Duodenal mucosa (tissue), 2 donors: ENCODE measurements at regions not wholly inside any gene's neighbourhood (a gene's known extent, or its start where the extent isn't known, plus 50 kb on each side); places are given as distances from the start of the nearest gene placed in this dataset.

Source experiments
- H3K27ac ChIP-seq: one replicate; pipeline ENCODE4 v1.7.0; 2013; ENCODE audit warnings: low read depth, low read length
- H3K27me3 ChIP-seq, 2 donors: one replicate each; pipeline ENCODE4 v1.7.0; 2013; ENCODE audit warnings: low read length in 2 of 2, control low read depth in 1 of 2; ENCODE audit not compliant: insufficient read depth in 2 of 2, control insufficient read depth in 1 of 2
- H3K36me3 ChIP-seq, 2 donors: one replicate each; pipeline ENCODE4 v1.7.0; 2013; ENCODE audit warnings: low read length in 2 of 2, control low read depth in 1 of 2; ENCODE audit not compliant: insufficient read depth in 2 of 2, control insufficient read depth in 1 of 2
- H3K4me1 ChIP-seq, 2 donors: one replicate each; pipeline ENCODE4 v1.7.0; 2013; ENCODE audit warnings: low read length in 2 of 2, control low read depth in 1 of 2; ENCODE audit not compliant: insufficient read depth in 2 of 2, control insufficient read depth in 1 of 2
- H3K4me3 ChIP-seq, 2 donors: one replicate each; pipeline ENCODE4 v1.7.0; 2013; ENCODE audit warnings: low read length in 2 of 2, low read depth in 1 of 2
- H3K9ac ChIP-seq, 2 donors: one replicate each; pipeline ENCODE4 v1.7.0; 2013; ENCODE audit warnings: low read length in 2 of 2, low read depth in 1 of 2
- H3K9me3 ChIP-seq, 2 donors: one replicate each; pipeline ENCODE4 v1.7.0; 2013; ENCODE audit warnings: low read length in 2 of 2, control low read depth in 1 of 2; ENCODE audit not compliant: control insufficient read depth in 1 of 2

GRCh38 chr2:219906114-219907010, 278.9 kb downstream of the SLC4A3 start:
- Histone ChIP-seq H3K9me3 (no peaks in the 10 kb centered on the region), H3K27me3 (no peaks in the 10 kb centered on the region), H3K27ac (no peak overlapping the region), H3K4me1 (no peaks in the 10 kb centered on the region), H3K9ac (no peak overlapping the region), H3K36me3 (no peaks in the 10 kb centered on the region), H3K4me3 (no peak overlapping the region)

GRCh38 chr2:219907011-219907365, 279.6 kb downstream of the SLC4A3 start:
- H3K27me3 ChIP-seq: no peaks in the 10 kb centered on the region
- H3K4me1 ChIP-seq: no peaks in the 10 kb centered on the region
- no peak overlapping the region for H3K4me3 ChIP-seq
- H3K36me3 ChIP-seq: no peaks in the 10 kb centered on the region
- H3K9ac ChIP-seq: no peak overlapping the region
- H3K27ac ChIP-seq: no peak overlapping the region
- no peaks in the 10 kb centered on the region for H3K9me3 ChIP-seq

GRCh38 chr2:219908538-219908937, 281.1 kb downstream of the SLC4A3 start:
- H3K4me1 ChIP-seq: no peaks in the 10 kb centered on the region
- H3K27ac ChIP-seq: no peak overlapping the region
- no peak overlapping the region for H3K9ac ChIP-seq
- no peak overlapping the region for H3K4me3 ChIP-seq
- H3K36me3 ChIP-seq: no peaks in the 10 kb centered on the region
- no peaks in the 10 kb centered on the region for H3K9me3 ChIP-seq
- H3K27me3 ChIP-seq: no peaks in the 10 kb centered on the region

- Histone ChIP-seq H3K36me3 (no peaks in the 10 kb centered on the region), H3K27me3 (no peaks in the 10 kb centered on the region), H3K4me1 (no peaks in the 10 kb centered on the region), H3K9ac (no peak overlapping the region), H3K27ac (no peak overlapping the region), H3K4me3 (no peak overlapping the region), H3K9me3 (no peaks in the 10 kb centered on the region)
Measured at GRCh38 chr2:219911541-219911940, 284.1 kb downstream of the SLC4A3 start.

GRCh38 chr2:219912491-219912921, 285.1 kb downstream of the SLC4A3 start:
- Histone ChIP-seq H3K36me3 (no peaks in the 10 kb centered on the region), H3K27me3 (no peaks in the 10 kb centered on the region), H3K27ac (no peak overlapping the region), H3K4me3 (no peak overlapping the region), H3K9ac (no peak overlapping the region), H3K4me1 (no peaks in the 10 kb centered on the region), H3K9me3 (no peaks in the 10 kb centered on the region)

GRCh38 chr2:219914577-219914976, 287.1 kb downstream of the SLC4A3 start:
- H3K9me3 ChIP-seq: no peaks in the 10 kb centered on the region
- no peak overlapping the region for H3K4me3 ChIP-seq
- H3K27me3 ChIP-seq: no peaks in the 10 kb centered on the region
- H3K36me3 ChIP-seq: no peaks in the 10 kb centered on the region
- H3K27ac ChIP-seq: no peak overlapping the region
- no peak overlapping the region for H3K9ac ChIP-seq
- H3K4me1 ChIP-seq: no peaks in the 10 kb centered on the region

- no peaks in the 10 kb centered on the region for H3K36me3 ChIP-seq
- no peaks in the 10 kb centered on the region for H3K9me3 ChIP-seq
- no peak overlapping the region for H3K27ac ChIP-seq
- no peak overlapping the region for H3K9ac ChIP-seq
- no peaks in the 10 kb centered on the region for H3K4me1 ChIP-seq
- H3K4me3 ChIP-seq: no peak overlapping the region
- H3K27me3 ChIP-seq: no peaks in the 10 kb centered on the region
Measured at GRCh38 chr2:219916281-219916680, 288.9 kb downstream of the SLC4A3 start.

GRCh38 chr2:219916726-219917440, 289.5 kb downstream of the SLC4A3 start:
- Histone ChIP-seq H3K27me3 (no peaks in the 10 kb centered on the region), H3K4me3 (no peak overlapping the region), H3K36me3 (no peaks in the 10 kb centered on the region), H3K9ac (no peak overlapping the region), H3K4me1 (no peaks in the 10 kb centered on the region), H3K27ac (no peak overlapping the region), H3K9me3 (no peaks in the 10 kb centered on the region)

GRCh38 chr2:219918254-219918653, 290.8 kb downstream of the SLC4A3 start:
- Histone ChIP-seq H3K9me3 (no peaks in the 10 kb centered on the region), H3K4me3 (no peak overlapping the region), H3K27me3 (no peaks in the 10 kb centered on the region), H3K4me1 (no peaks in the 10 kb centered on the region), H3K36me3 (no peaks in the 10 kb centered on the region), H3K9ac (no peak overlapping the region), H3K27ac (no peak overlapping the region)

GRCh38 chr2:219918944-219919343, 291.5 kb downstream of the SLC4A3 start:
- Histone ChIP-seq H3K36me3 (no peaks in the 10 kb centered on the region), H3K9ac (no peak overlapping the region), H3K27ac (no peak overlapping the region), H3K4me3 (no peak overlapping the region), H3K27me3 (no peaks in the 10 kb centered on the region), H3K9me3 (no peaks in the 10 kb centered on the region), H3K4me1 (no peaks in the 10 kb centered on the region)
